ENCODE measurements at regions not wholly inside any gene's neighbourhood (a gene's known extent, or its start where the extent isn't known, plus 50 kb on each side); places are given as distances from the start of the nearest gene placed in this dataset.

GRCh38 chr3:182261041-182261440 is 532.3 kb upstream of the ATP11B start:
- H3K4me1 ChIP-seq: no peaks in the 10 kb centered on the region
- no peak overlapping the region for H3K27ac ChIP-seq
- H3K9me3 ChIP-seq: no peaks in the 10 kb centered on the region
- 66 to 69% methylated on average over 7 of the region's 7 CpGs for WGBS, 2 donors
- H3K4me3 ChIP-seq: no peak overlapping the region
- intact Hi-C loops (cut with DNase I; ENCODE audit: low total_unique reads): no loop called here
- no peak for DNase-seq
- no peaks in the 10 kb centered on the region for H3K36me3 ChIP-seq (ENCODE audit: low read depth, missing control alignments)
- H3K27me3 ChIP-seq: no peaks in the 10 kb centered on the region
- TF ChIP-seq CTCF (IDR thresholded peaks at IDR 0.05): no peak
- TF ChIP-seq POLR2A (IDR thresholded peaks at IDR 0.05): no peak

- Histone ChIP-seq H3K27me3 (no peaks in the 10 kb centered on the region), H3K9me3 (no peaks in the 10 kb centered on the region), H3K27ac (no peak overlapping the region), H3K36me3 (ENCODE audit: low read depth, missing control alignments) (no peaks in the 10 kb centered on the region), H3K4me3 (no peak overlapping the region), H3K4me1 (no peaks in the 10 kb centered on the region)
- WGBS, 2 donors: 81 to 86% methylated on average over 3 to 4 of the region's 4 CpGs
- intact Hi-C loops (cut with DNase I; ENCODE audit: low total_unique reads): no loop called here
- DNase-seq: no peak
- TF ChIP-seq POLR2A (IDR thresholded peaks at IDR 0.05) (no peak), CTCF (IDR thresholded peaks at IDR 0.05) (no peak)
Observed at GRCh38 chr3:182268711-182269110, 524.6 kb upstream of the ATP11B start.

- Histone ChIP-seq H3K4me3 (no peak overlapping the region), H3K27ac (no peak overlapping the region), H3K9me3 (no peaks in the 10 kb centered on the region), H3K36me3 (ENCODE audit: low read depth, missing control alignments) (no peaks in the 10 kb centered on the region), H3K4me1 (no peaks in the 10 kb centered on the region), H3K27me3 (no peaks in the 10 kb centered on the region)
- no peak for DNase-seq
- intact Hi-C loops (cut with DNase I; ENCODE audit: low total_unique reads): no loop called here
- 49 to 65% methylated on average over 4 of the region's 4 CpGs for WGBS, 2 donors
- TF ChIP-seq CTCF (IDR thresholded peaks at IDR 0.05): no peak
- TF ChIP-seq POLR2A (IDR thresholded peaks at IDR 0.05): no peak
Observed at GRCh38 chr3:182276512-182276911, 516.8 kb upstream of the ATP11B start.

GRCh38 chr3:182284793-182285192 is 508.5 kb upstream of the ATP11B start:
- Histone ChIP-seq H3K27ac (no peak overlapping the region), H3K9me3 (no peaks in the 10 kb centered on the region), H3K4me1 (no peaks in the 10 kb centered on the region), H3K36me3 (ENCODE audit: low read depth, missing control alignments) (no peaks in the 10 kb centered on the region), H3K4me3 (no peak overlapping the region), H3K27me3 (no peaks in the 10 kb centered on the region)
- TF ChIP-seq CTCF (IDR thresholded peaks at IDR 0.05) (no peak), POLR2A (IDR thresholded peaks at IDR 0.05) (no peak)
- WGBS, 2 donors: 61 to 63% methylated on average over 5 of the region's 5 CpGs
- intact Hi-C loops (cut with DNase I; ENCODE audit: low total_unique reads): no loop called here
- no peak for DNase-seq

GRCh38 chr3:182292591-182292990 is 500.7 kb upstream of the ATP11B start:
- intact Hi-C loops (cut with DNase I; ENCODE audit: low total_unique reads): no loop called here
- no peaks in the 10 kb centered on the region for H3K27me3 ChIP-seq
- no peak overlapping the region for H3K4me3 ChIP-seq
- 64 to 78% methylated on average over 1 of the region's 1 CpG for WGBS, 2 donors
- H3K36me3 ChIP-seq (ENCODE audit: low read depth, missing control alignments): no peaks in the 10 kb centered on the region
- H3K27ac ChIP-seq: no peak overlapping the region
- no peaks in the 10 kb centered on the region for H3K9me3 ChIP-seq
- no peaks in the 10 kb centered on the region for H3K4me1 ChIP-seq
- no peak for DNase-seq
- no peak for TF ChIP-seq CTCF (IDR thresholded peaks at IDR 0.05)
- no peak for TF ChIP-seq POLR2A (IDR thresholded peaks at IDR 0.05)

Data from testis (tissue), 2 donors.